Endodermal cell (in vitro differentiated cells): ENCODE measurements at regions not wholly inside any gene's neighbourhood (a gene's known extent, or its start where the extent isn't known, plus 50 kb on each side); places are given as distances from the start of the nearest gene placed in this dataset.

Source experiments
- DNase-seq: peaks from one replicate; pipeline ENCODE4 v3.0.0-alpha.2; 2017
- H3K27ac ChIP-seq: 2 replicates; pipeline ENCODE4 v1.5.1; 2013; ENCODE audit warnings: mild to moderate bottlenecking, low read depth, low read length, moderate library complexity
- H3K27me3 ChIP-seq: 2 replicates; pipeline ENCODE4 v1.6.1; 2013; ENCODE audit warnings: mild to moderate bottlenecking, low read length, moderate library complexity; ENCODE audit not compliant: insufficient read depth, control insufficient read depth, poor library complexity, severe bottlenecking
- H3K36me3 ChIP-seq: 2 replicates; pipeline ENCODE4 v1.7.0; 2013; ENCODE audit warnings: mild to moderate bottlenecking, low read length, moderate library complexity; ENCODE audit not compliant: control insufficient read depth, insufficient read depth
- H3K4me1 ChIP-seq: one replicate; pipeline ENCODE4 v1.7.0; 2013; ENCODE audit warnings: low read length; ENCODE audit not compliant: control insufficient read depth, insufficient read depth
- H3K4me3 ChIP-seq: 2 replicates; pipeline ENCODE4 v1.5.1; 2013; ENCODE audit warnings: mild to moderate bottlenecking, low read length, moderate library complexity
- H3K9ac ChIP-seq: 2 replicates; pipeline ENCODE4 v1.6.1; 2013; ENCODE audit warnings: mild to moderate bottlenecking, low read length, moderate library complexity; ENCODE audit not compliant: poor library complexity, severe bottlenecking; ENCODE audit errors: extremely low read depth
- H3K9me3 ChIP-seq: 2 replicates; pipeline ENCODE4 v1.6.1; 2013; ENCODE audit warnings: mild to moderate bottlenecking, low read length, moderate library complexity; ENCODE audit not compliant: control insufficient read depth
- H3K27ac Mint-ChIP-seq: 2 replicates; pipeline ENCODE4 v1.8.0; 2020; ENCODE audit warnings: mixed read lengths
- H3K27me3 Mint-ChIP-seq: 2 replicates; pipeline ENCODE4 v1.8.0; 2021; ENCODE audit warnings: mild to moderate bottlenecking, mixed read lengths; ENCODE audit not compliant: insufficient read depth
- H3K36me3 Mint-ChIP-seq: 2 replicates; pipeline ENCODE4 v1.8.0; 2020; ENCODE audit warnings: low read depth, mixed read lengths
- H3K4me1 Mint-ChIP-seq: 2 replicates; pipeline ENCODE4 v1.8.0; 2020; ENCODE audit warnings: mixed read lengths
- H3K4me3 Mint-ChIP-seq: 2 replicates; pipeline ENCODE4 v1.8.0; 2020; ENCODE audit warnings: mild to moderate bottlenecking, moderate library complexity, mixed read lengths
- H3K9me3 Mint-ChIP-seq: 2 replicates; pipeline ENCODE4 v1.8.0; 2020; ENCODE audit warnings: mild to moderate bottlenecking, mixed read lengths
- CTCF ChIP-seq: fragments of 200-600 bp; sonication (generic); conservative IDR thresholded peaks from 2 replicates; pipeline ENCODE4 v1.5.0; 2021; ENCODE audit warnings: antibody characterized with exemption, mild to moderate bottlenecking
- WGBS, 2 experiments: methylation state at CpG; one replicate each; pipeline versions ENCODE4 v1.1.5 to v1.1.7; 2013; ENCODE audit warnings: missing lambda C conversion rate in 2 of 2, mixed read lengths in 1 of 2; ENCODE audit not compliant: insufficient coverage in 1 of 2, insufficient read length in 1 of 2; 5-methylcytosine and 5-hydroxymethylcytosine counted together

GRCh38 chr15:47876986-47877385 lies 159.7 kb downstream of the SEMA6D start:
- H3K27me3 Mint-ChIP-seq, result peaks cover 26% of the 10 kb centered on the region
- H3K4me3 Mint-ChIP-seq, result no peak overlapping the region
- no peak overlapping the region for H3K4me3 ChIP-seq
- H3K36me3 ChIP-seq, result no peaks in the 10 kb centered on the region
- H3K36me3 Mint-ChIP-seq, result no peaks in the 10 kb centered on the region
- TF ChIP-seq CTCF, result no peak
- H3K9me3 Mint-ChIP-seq, result no peaks in the 10 kb centered on the region
- H3K27me3 ChIP-seq, result no peaks in the 10 kb centered on the region
- no peak overlapping the region for H3K27ac ChIP-seq
- peaks cover 35% of the 10 kb centered on the region for H3K4me1 Mint-ChIP-seq
- peaks cover 11% of the 10 kb centered on the region for H3K4me1 ChIP-seq
- no peak overlapping the region for H3K9ac ChIP-seq
- DNase-seq, result no peak
- 75 to 89% methylated on average over 5 of the region's 5 CpGs for WGBS, 2 experiments
- no peak overlapping the region for H3K27ac Mint-ChIP-seq
- H3K9me3 ChIP-seq, result no peaks in the 10 kb centered on the region

- Histone ChIP-seq H3K27me3 (no peaks in the 10 kb centered on the region), H3K4me3 (no peak overlapping the region), H3K9ac (no peak overlapping the region), H3K9me3 (no peaks in the 10 kb centered on the region), H3K36me3 (no peaks in the 10 kb centered on the region), H3K4me1 (peaks cover 10% of the 10 kb centered on the region), H3K27ac (no peak overlapping the region)
- no peaks in the 10 kb centered on the region for H3K9me3 Mint-ChIP-seq
- no peaks in the 10 kb centered on the region for H3K36me3 Mint-ChIP-seq
- no peak for TF ChIP-seq CTCF
- H3K4me1 Mint-ChIP-seq, result peaks cover 32% of the 10 kb centered on the region
- WGBS, 2 experiments, result 91 to 93% methylated on average over 5 of the region's 5 CpGs
- peaks cover 26% of the 10 kb centered on the region for H3K27me3 Mint-ChIP-seq
- no peak overlapping the region for H3K27ac Mint-ChIP-seq
- H3K4me3 Mint-ChIP-seq, result no peak overlapping the region
- no peak for DNase-seq
These were observed 160.5 kb downstream of the SEMA6D start for GRCh38 chr15:47877836-47878235.

GRCh38 chr15:47885920-47886319 lies 168.6 kb downstream of the SEMA6D start:
- no peak overlapping the region for H3K27ac Mint-ChIP-seq

More at GRCh38 chr15:47885920-47886319, 168.6 kb downstream of the SEMA6D start:
- 50 to 55% methylated on average over 3 to 4 of the region's 4 CpGs for WGBS, 2 experiments
- peaks cover 55% of the 10 kb centered on the region for H3K4me1 Mint-ChIP-seq
- no peaks in the 10 kb centered on the region for H3K36me3 Mint-ChIP-seq
- Histone ChIP-seq H3K27me3 (no peaks in the 10 kb centered on the region), H3K4me1 (peaks cover 28% of the 10 kb centered on the region), H3K36me3 (no peaks in the 10 kb centered on the region), H3K9me3 (no peaks in the 10 kb centered on the region), H3K9ac (no peak overlapping the region), H3K4me3 (no peak overlapping the region), H3K27ac (no peak overlapping the region)
- no peak overlapping the region for H3K4me3 Mint-ChIP-seq
- TF ChIP-seq CTCF, result no peak
- H3K9me3 Mint-ChIP-seq, result no peaks in the 10 kb centered on the region
- no peak for DNase-seq
- peaks cover 35% of the 10 kb centered on the region for H3K27me3 Mint-ChIP-seq
